ENCODE measurements at regions not wholly inside any gene's neighbourhood (a gene's known extent, or its start where the extent isn't known, plus 50 kb on each side); places are given as distances from the start of the nearest gene placed in this dataset.

DNA sequence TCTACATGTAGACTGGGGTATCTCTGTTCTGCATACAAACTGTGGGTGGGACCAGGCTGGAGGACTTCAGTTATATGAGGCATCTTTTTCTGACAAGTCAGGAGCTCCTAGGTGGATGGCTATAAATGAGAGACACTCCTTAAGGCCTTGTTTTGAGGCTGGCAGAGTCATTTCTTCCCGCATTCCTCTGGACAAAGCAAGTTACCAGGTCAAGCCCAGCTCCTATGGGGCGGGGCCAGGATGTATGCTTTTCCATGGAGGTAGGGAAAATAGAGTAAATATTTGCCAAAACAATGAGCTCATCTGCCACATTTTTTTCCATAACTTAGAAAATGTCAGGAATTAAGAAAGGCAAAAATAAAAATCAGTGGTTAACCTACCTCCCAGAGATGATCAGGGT lies 283.4 kb downstream of the GPR37 start:
- no peaks in the 10 kb centered on the region for H3K27me3 ChIP-seq (ENCODE audit: control insufficient read depth in 2 of 2, insufficient read depth in 2 of 2, low read length in 2 of 2)
- H3K9me1 ChIP-seq (ENCODE audit: control insufficient read depth, insufficient read depth, low read length): no peaks in the 10 kb centered on the region
- CTCF ChIA-PET (ENCODE audit: low intra/inter-chr PET ratio): no interaction called here
- 0% methylated on average over 2 of the region's 2 CpGs for WGBS (ENCODE audit: insufficient coverage, low coverage, missing lambda C conversion rate)
- no peak overlapping the region for H2AFZ ChIP-seq (ENCODE audit: low read depth, low read length)
- intact Hi-C loops (cut with micrococcal nuclease) (no loop called here), in situ Hi-C loops (cut with MboI) (no loop called here)
- H3K4me2 ChIP-seq (ENCODE audit: insufficient read depth, low read length): no peak overlapping the region
- H3K79me2 ChIP-seq (ENCODE audit: control insufficient read depth, insufficient read depth, low read length): no peaks in the 10 kb centered on the region
- H4K20me1 ChIP-seq (replicated peaks; ENCODE audit: control insufficient read depth, insufficient read depth, low read length): no peaks in the 10 kb centered on the region
- no peak overlapping the region for H3K27ac ChIP-seq (ENCODE audit: extremely low read depth, low read depth, low read length)
- DNase-seq (ENCODE audit: extremely low read depth in 1 of 4, low spot score in 3 of 4): no peak
- no peaks in the 10 kb centered on the region for H3K36me3 ChIP-seq (ENCODE audit: control insufficient read depth, insufficient read depth, low read length)
- FAIRE-seq: no peak
- ATAC-seq: no peak
- POLR2A ChIA-PET: no interaction called here
- no peaks in the 10 kb centered on the region for H3K9me3 ChIP-seq (replicated peaks; ENCODE audit: control insufficient read depth, insufficient read depth, low read depth, low read length)
- BruUV-seq (replicated peaks): no TSS peak
- H3K4me3 ChIP-seq: no peak overlapping the region
- no peaks in the 10 kb centered on the region for H3K4me1 ChIP-seq (replicated peaks in 1 of 2; ENCODE audit: control insufficient read depth in 2 of 2, insufficient read depth in 2 of 2, low read length in 2 of 2)
- no peak overlapping the region for H3K9ac ChIP-seq (ENCODE audit: insufficient read depth in 1 of 2, low read depth in 2 of 2, low read length in 2 of 2)
- no peak for TF ChIP-seq ZNF197 (CRISPR knock-in tag; IDR thresholded peaks at IDR 0.05; ENCODE audit: low read depth)
- TF ChIP-seq FOXA3 (CRISPR knock-in tag; conservative IDR thresholded peaks at IDR 0.05 in 1 of 2, IDR thresholded peaks at IDR 0.05 in 1 of 2): no peak
- no peak for TF ChIP-seq ZNF589 (CRISPR knock-in tag; IDR thresholded peaks at IDR 0.05; ENCODE audit: low read depth)
- TF ChIP-seq STAT5B (CRISPR knock-in tag; IDR thresholded peaks at IDR 0.05): no peak
- no peak for TF ChIP-seq HEY1 (CRISPR knock-in tag; IDR thresholded peaks at IDR 0.05; ENCODE audit: borderline replicate concordance)
- TF ChIP-seq, protein P1, sequence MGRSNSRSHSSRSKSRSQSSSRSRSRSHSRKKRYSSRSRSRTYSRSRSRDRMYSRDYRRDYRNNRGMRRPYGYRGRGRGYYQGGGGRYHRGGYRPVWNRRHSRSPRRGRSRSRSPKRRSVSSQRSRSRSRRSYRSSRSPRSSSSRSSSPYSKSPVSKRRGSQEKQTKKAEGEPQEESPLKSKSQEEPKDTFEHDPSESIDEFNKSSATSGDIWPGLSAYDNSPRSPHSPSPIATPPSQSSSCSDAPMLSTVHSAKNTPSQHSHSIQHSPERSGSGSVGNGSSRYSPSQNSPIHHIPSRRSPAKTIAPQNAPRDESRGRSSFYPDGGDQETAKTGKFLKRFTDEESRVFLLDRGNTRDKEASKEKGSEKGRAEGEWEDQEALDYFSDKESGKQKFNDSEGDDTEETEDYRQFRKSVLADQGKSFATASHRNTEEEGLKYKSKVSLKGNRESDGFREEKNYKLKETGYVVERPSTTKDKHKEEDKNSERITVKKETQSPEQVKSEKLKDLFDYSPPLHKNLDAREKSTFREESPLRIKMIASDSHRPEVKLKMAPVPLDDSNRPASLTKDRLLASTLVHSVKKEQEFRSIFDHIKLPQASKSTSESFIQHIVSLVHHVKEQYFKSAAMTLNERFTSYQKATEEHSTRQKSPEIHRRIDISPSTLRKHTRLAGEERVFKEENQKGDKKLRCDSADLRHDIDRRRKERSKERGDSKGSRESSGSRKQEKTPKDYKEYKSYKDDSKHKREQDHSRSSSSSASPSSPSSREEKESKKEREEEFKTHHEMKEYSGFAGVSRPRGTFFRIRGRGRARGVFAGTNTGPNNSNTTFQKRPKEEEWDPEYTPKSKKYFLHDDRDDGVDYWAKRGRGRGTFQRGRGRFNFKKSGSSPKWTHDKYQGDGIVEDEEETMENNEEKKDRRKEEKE (IDR thresholded peaks at IDR 0.05; ENCODE audit: borderline replicate concordance in 1 of 2, control insufficient read depth in 1 of 2, low read depth in 2 of 2, low read length in 1 of 2): no peak
- TF ChIP-seq HDAC1 (IDR thresholded peaks at IDR 0.05): no peak
- TF ChIP-seq NR4A1 (CRISPR knock-in tag; IDR thresholded peaks at IDR 0.05): no peak
- no peak for TF ChIP-seq NR4A1 (tag; IDR thresholded peaks at IDR 0.05)
- TF ChIP-seq ZNF830 (CRISPR knock-in tag; IDR thresholded peaks at IDR 0.05): no peak
- TF ChIP-seq ZFP30 (CRISPR knock-in tag; IDR thresholded peaks at IDR 0.05; ENCODE audit: borderline replicate concordance): no peak
- TF ChIP-seq, protein P2, sequence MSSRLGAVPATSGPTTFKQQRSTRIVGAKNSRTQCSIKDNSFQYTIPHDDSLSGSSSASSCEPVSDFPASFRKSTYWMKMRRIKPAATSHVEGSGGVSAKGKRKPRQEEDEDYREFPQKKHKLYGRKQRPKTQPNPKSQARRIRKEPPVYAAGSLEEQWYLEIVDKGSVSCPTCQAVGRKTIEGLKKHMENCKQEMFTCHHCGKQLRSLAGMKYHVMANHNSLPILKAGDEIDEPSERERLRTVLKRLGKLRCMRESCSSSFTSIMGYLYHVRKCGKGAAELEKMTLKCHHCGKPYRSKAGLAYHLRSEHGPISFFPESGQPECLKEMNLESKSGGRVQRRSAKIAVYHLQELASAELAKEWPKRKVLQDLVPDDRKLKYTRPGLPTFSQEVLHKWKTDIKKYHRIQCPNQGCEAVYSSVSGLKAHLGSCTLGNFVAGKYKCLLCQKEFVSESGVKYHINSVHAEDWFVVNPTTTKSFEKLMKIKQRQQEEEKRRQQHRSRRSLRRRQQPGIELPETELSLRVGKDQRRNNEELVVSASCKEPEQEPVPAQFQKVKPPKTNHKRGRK (tag; IDR thresholded peaks at IDR 0.05): no peak
- no peak for TF ChIP-seq BCOR (IDR thresholded peaks at IDR 0.05)
- TF ChIP-seq KAT7 (CRISPR knock-in tag; IDR thresholded peaks at IDR 0.05; ENCODE audit: borderline replicate concordance): no peak
- no peak for TF ChIP-seq SAFB (IDR thresholded peaks at IDR 0.05; ENCODE audit: borderline replicate concordance, low read depth, low read length)
- TF ChIP-seq, protein P3, sequence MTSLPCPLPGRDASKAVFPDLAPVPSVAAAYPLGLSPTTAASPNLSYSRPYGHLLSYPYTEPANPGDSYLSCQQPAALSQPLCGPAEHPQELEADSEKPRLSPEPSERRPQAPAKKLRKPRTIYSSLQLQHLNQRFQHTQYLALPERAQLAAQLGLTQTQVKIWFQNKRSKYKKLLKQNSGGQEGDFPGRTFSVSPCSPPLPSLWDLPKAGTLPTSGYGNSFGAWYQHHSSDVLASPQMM (CRISPR knock-in tag; IDR thresholded peaks at IDR 0.05): no peak
- TF ChIP-seq POLR2B (IDR thresholded peaks at IDR 0.05; ENCODE audit: low read depth, partially characterized antibody): no peak

Measured in K562 (cell line).